NOMO-1 treated with DMSO at 0.1 percent for 48 hours (cell line): ENCODE measurements at regions not wholly inside any gene's neighbourhood (a gene's known extent, or its start where the extent isn't known, plus 50 kb on each side); places are given as distances from the start of the nearest gene placed in this dataset.
A peak's percentile ranks its signal among the peaks of the same experiment; 100 is the strongest.
"Not testable (repeated sequence)": the region's sequence is repeated elsewhere in the genome, so short reads cannot be mapped to it uniquely, and the experiment has no call there.

Experiments
- DNase-seq: peaks from one replicate; lab custom pipeline; 2025; ENCODE audit not compliant: unreplicated experiment; lab: John Stamatoyannopoulos, UW

GRCh38 chr1:182166750-182167149 is 105.2 kb upstream of the ZNF648 start:
- no peak for DNase-seq

DNA sequence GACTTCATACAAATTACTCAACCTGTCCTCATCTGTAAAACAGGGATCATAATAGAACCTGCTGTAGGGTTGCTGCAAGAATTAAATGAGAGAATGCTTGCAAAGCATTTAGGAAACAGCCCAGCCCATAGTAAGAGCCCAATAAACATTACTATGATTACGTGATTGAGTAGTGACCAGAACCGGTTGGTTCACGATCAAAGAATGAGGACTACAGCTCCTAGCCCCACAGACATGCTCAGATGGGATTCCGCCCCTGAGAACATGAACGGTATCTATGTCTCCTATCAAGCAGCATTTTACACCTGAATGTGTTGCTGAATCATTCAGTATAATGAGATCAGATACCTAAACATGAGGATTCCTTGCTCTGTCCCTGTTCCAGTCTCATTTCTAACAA is 104.8 kb upstream of the ZNF648 start:
- DNase-seq: no peak

DNA sequence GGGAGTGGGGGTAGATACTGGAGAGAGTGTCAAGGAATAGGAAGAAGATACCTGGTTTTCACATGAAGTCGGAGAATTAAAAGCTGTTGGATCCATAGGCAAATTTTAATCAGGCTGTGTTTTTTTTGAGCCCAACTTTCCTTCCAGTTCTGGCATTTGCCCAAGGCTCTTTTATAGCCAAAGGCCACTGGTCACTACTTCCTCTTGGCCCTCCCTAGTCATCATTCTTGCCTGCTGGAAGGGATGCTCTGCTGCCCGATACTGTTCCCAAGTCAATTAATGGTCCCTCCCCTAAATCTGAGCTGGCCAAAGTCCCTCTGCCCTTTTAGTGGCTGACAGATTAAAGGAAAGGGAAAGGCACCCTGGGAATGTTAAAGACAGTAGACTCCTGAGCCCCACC is 102.8 kb upstream of the ZNF648 start:
- no peak for DNase-seq

- no peak for DNase-seq
Measured at GRCh38 chr1:182163821-182164223, 102.3 kb upstream of the ZNF648 start.

DNA sequence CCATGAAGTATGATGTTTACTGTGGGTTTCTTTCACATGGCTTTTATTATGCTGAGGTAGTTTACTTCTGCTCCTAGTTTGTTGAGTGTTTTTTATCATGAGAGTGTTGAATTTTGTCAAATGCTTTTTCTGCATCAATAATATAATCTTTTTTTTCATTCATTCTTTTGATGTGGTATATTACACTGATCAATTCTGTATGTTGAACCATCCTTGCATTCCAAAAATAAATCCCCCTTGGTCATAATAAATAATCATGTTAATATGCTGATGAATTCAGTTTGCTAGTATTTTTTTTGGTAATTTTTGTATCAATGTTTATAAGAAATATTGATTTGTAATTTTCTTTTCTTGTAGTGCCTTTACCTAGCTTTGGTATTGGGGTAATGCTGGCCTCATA is 97.9 kb upstream of the ZNF648 start:
- no peak for DNase-seq

DNA sequence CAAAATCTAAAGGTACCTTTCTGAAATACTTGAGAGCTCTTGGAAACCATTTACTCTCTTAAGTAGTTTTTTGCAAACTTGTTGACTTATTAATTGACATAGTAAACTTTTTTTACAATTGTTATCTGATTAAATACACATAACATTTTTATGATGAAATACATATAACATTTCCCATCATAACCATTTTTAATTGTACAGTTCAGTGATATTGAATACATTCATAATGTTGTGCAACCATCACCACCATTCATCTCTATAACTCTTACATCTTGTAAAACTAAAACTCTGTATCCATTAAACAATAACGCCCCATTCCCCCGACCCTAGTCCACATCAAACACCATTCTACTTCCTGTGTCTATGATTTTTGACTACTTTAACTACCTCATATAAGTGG is 95.7 kb upstream of the ZNF648 start:
- DNase-seq: no peak

DNA sequence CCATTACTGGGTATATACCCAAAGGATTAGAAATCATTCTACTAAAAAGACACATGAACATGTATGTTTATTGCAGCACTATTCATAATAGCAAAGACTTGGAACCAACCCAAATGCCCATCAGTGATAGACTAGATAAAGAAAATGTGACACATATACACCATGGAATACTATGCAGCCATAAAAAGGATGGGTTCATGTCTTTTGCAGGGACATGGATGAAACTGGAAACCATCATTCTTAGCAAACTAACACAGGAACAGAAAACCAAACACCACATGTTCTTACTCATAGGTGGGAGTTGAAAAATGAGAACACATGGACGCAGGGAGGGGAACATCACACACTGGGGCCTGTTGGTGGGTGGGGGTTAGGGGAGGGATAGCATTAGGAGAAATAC is 92.9 kb upstream of the ZNF648 start:
- DNase-seq: not testable (repeated sequence)

GRCh38 chr1:182149411-182149965 is 88.0 kb upstream of the ZNF648 start:
- DNase-seq: peak; percentile 99

GRCh38 chr1:182147951-182148350 is 86.4 kb upstream of the ZNF648 start:
- no peak for DNase-seq

- peak; percentile 92 for DNase-seq
Measured at GRCh38 chr1:182147136-182147820, 85.8 kb upstream of the ZNF648 start.

- no peak for DNase-seq
Measured at GRCh38 chr1:182146286-182146685, 84.8 kb upstream of the ZNF648 start.

- no peak for DNase-seq
Measured at GRCh38 chr1:182145441-182145840, 83.9 kb upstream of the ZNF648 start.

- DNase-seq: no peak
Measured at GRCh38 chr1:182144646-182145030, 83.1 kb upstream of the ZNF648 start.

DNA sequence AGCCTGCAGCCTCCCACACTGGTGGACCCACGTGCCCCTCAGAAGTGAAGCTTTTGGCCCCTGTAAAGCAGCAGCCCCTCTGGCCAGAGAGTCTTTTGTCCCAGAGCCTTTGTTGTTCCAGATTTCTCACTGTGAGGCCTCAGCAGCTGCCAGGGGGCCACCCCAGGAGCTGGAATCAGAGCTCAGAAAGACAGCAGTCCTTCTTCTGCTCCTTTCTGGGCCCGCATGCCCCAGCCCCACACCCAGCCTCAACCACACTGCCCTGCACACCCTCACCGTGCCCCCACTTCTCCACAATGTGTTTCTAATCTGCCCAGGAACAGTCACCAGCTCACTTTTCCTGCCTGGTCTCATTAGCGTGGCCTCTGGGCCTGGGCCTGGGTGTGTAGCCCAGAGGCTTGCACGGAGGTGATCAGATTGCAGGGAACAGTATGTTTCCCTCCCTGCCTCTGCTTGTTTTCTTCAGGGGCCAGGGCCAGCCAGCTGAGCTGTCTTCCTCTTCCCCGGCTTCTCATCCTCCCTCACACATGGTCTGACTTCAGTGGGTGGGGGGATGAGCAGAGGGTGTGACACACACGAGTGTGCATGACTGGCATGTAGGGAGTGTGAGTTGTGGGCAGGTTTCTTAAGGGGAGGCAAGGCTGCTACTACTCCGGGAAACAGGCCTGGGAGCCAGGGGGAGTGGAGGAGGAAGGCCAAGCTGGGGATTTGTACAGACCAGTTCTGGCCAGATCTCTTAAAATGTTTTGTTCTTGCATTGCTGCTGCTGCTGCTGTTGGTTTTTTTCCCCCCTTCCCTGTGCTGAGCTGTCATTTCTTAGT is 82.5 kb upstream of the ZNF648 start:
- no peak for DNase-seq

GRCh38 chr1:182143154-182143657 is 81.7 kb upstream of the ZNF648 start:
- DNase-seq: peak; percentile 68

DNA sequence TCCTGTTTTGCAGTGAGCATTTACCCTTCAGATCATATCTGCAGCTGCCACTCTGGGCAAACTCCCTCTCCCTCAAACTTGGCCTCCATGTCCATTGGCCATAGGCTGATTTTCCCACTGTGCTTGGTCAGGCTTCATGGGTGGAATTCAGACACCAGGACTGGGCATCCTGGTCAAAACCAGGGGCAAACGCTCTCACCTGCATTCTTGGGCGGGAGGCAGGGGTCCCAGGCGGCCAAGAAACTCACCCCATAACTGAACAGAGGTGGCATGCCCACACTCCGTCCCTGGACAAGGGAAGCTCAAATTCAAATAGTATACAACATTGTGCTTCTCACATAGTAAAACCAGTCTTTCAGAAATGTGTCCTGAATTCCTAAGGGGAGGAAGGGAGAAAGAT is 81.1 kb upstream of the ZNF648 start:
- DNase-seq: no peak

- DNase-seq: no peak
Measured at GRCh38 chr1:182141040-182141439, 79.5 kb upstream of the ZNF648 start.

GRCh38 chr1:182139496-182139895 is 78.0 kb upstream of the ZNF648 start:
- no peak for DNase-seq

- DNase-seq: no peak
Measured at GRCh38 chr1:182137546-182137945, 76.0 kb upstream of the ZNF648 start.

GRCh38 chr1:182135946-182136345 is 74.4 kb upstream of the ZNF648 start:
- DNase-seq: no peak

DNA sequence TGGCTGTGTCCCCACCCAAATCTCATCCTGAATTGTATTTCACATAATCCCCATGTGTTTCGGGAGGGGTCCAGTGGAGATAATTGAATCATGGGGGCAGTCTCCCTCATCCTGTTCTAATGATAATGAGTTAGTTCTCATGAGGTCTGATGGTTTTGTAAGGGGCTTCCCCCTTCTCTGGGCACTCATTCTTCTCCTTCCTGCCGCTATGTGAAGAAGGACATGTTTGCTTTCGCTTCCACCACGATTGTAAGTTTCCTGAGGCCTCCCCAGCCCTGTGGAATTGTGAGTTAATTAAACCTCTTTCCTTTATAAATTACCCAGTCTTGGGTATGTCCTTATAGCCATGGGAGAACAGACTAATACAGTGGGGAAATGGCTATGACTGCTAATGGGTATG is 72.7 kb upstream of the ZNF648 start:
- DNase-seq: no peak

GRCh38 chr1:182133181-182133580 is 71.7 kb upstream of the ZNF648 start:
- DNase-seq: no peak
